Small intestine (tissue), 7 donors: ENCODE measurements at regions not wholly inside any gene's neighbourhood (a gene's known extent, or its start where the extent isn't known, plus 50 kb on each side); places are given as distances from the start of the nearest gene placed in this dataset.
A peak's percentile ranks its signal among the peaks of the same experiment; 100 is the strongest.
"Not testable (repeated sequence)": the region's sequence is repeated elsewhere in the genome, so short reads cannot be mapped to it uniquely, and the experiment has no call there.

Experiments
- DNase-seq, 2 donors: peaks; one replicate each; pipeline versions ENCODE4 v3.0.0 to v3.0.0-alpha.2; 2013
- FAIRE-seq: peaks from 2 replicates; lab custom pipeline; 2012; peaks lifted over from hg19 to GRCh38; lab: Jason Lieb, UNC
- H3K27ac ChIP-seq, 3 donors: one replicate each; pipeline ENCODE4 v1.5.1; 2013; ENCODE audit warnings: low read length in 2 of 3, mild to moderate bottlenecking in 2 of 3, control low read depth in 1 of 3, inconsistent platforms in 1 of 3, low read depth in 1 of 3, moderate library complexity in 1 of 3
- H3K27me3 ChIP-seq, 3 donors: one replicate each; pipeline ENCODE4 v1.6.1; 2013; ENCODE audit warnings: low read length in 3 of 3, inconsistent platforms in 1 of 3; ENCODE audit not compliant: control insufficient read depth in 3 of 3, insufficient read depth in 3 of 3
- H3K36me3 ChIP-seq, 3 donors: one replicate each; pipeline ENCODE4 v1.6.1; 2013; ENCODE audit warnings: low read length in 3 of 3, inconsistent platforms in 1 of 3, low read depth in 1 of 3, mild to moderate bottlenecking in 1 of 3, moderate library complexity in 1 of 3; ENCODE audit not compliant: control insufficient read depth in 3 of 3, insufficient read depth in 2 of 3
- H3K4me1 ChIP-seq, 3 donors: one replicate each; pipeline ENCODE4 v1.6.1; 2013; ENCODE audit warnings: low read length in 2 of 3, inconsistent platforms in 1 of 3, low read depth in 1 of 3, mild to moderate bottlenecking in 1 of 3, moderate library complexity in 1 of 3; ENCODE audit not compliant: control insufficient read depth in 3 of 3, insufficient read depth in 2 of 3
- H3K4me3 ChIP-seq, 3 donors: one replicate each; pipeline ENCODE4 v1.5.1; 2013; ENCODE audit warnings: low read length in 3 of 3, control low read depth in 1 of 3, inconsistent platforms in 1 of 3, low read depth in 1 of 3, mild to moderate bottlenecking in 1 of 3, moderate library complexity in 1 of 3
- H3K9me3 ChIP-seq, 2 donors: one replicate each; pipeline ENCODE4 v1.6.1; 2013; ENCODE audit warnings: low read depth in 1 of 2, low read length in 1 of 2; ENCODE audit not compliant: control insufficient read depth in 2 of 2, insufficient read depth in 1 of 2
- WGBS, 3 donors: extraction: QIAGEN DNeasy Blood & Tissue Kit; methylation state at CpG; one replicate each; pipeline ENCODE4 v1.1.7; 2013; 5-methylcytosine and 5-hydroxymethylcytosine counted together
- donor health status: healthy with polysubstance abuse.
- donor health status: control.
- donor health status: control.
- donor health status: Bipolar disorder and iron deficiency.
- donor health status: healthy.

DNA sequence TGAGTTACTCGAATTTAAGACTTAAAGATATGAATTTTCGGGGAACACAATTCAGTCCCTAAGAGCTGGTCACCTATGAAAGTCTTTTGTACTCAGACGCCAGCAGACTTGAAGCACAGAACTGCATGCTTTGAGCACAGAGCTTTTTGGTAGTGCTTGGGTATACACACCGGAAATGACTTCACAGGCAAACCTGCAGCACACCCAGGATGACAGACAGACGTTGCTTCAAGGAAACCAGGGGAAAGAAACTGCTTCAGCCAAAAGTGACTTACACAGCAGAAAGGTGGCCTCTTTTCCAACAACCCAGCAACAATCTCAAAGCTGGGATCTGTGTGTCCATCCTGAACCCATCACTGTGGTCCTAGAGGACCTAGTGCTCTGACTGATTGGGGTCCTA, 975.1 kb downstream of the AACS start:
- Histone ChIP-seq H3K36me3 (no peaks in the 10 kb centered on the region), H3K9me3 (peaks cover 0 to 22% of the 10 kb centered on the region in 2 donors), H3K27ac (no peak overlapping the region), H3K4me1 (peaks cover 0 to 16% (median 0%) of the 10 kb centered on the region in 3 donors), H3K4me3 (no peak overlapping the region), H3K27me3 (no peaks in the 10 kb centered on the region)
- FAIRE-seq, result no peak
- DNase-seq, result no peak
- WGBS, 3 donors, result 69 to 82% (median 74%) methylated on average over 5 of the region's 5 CpGs

- Histone ChIP-seq H3K4me3 (no peak overlapping the region), H3K27me3 (no peaks in the 10 kb centered on the region), H3K36me3 (no peaks in the 10 kb centered on the region), H3K9me3 (peaks cover 0 to 8% of the 10 kb centered on the region in 2 donors), H3K27ac (no peak overlapping the region), H3K4me1 (peaks cover 0 to under 1% (median 0%) of the 10 kb centered on the region in 3 donors)
- WGBS, 3 donors, result 70 to 76% (median 75%) methylated on average over 5 of the region's 5 CpGs
- DNase-seq (no peak), FAIRE-seq (no peak)
Measured at GRCh38 chr12:126042286-126042685, 977.1 kb downstream of the AACS start.

DNA sequence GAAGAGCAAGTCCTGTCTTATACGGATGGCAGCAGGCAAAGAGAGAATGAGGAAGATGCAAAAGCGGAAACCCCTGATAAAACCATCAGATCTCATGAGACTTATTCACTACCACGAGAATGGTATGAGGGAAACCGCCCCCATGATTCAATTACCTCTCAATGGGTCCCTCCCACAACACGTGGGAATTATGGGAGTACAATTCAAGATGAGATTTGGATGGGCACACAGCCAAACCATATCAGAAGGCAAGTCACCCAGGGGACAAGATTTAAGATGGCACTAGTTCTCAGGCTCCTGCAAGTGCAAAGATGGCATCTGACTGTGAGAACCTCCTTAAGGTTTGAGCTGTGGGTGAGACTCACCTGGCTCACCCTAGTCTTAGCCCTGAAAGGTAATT, 984.3 kb downstream of the AACS start:
- not testable (repeated sequence) for H3K27me3 ChIP-seq, H3K4me1 ChIP-seq, H3K9me3 ChIP-seq, H3K36me3 ChIP-seq, H3K4me3 ChIP-seq, FAIRE-seq, DNase-seq
- peak overlapping the region in 1 of 3 donors; percentile 58 for H3K27ac ChIP-seq
- 29 to 43% (median 41%) methylated on average over 5 of the region's 5 CpGs for WGBS, 3 donors

GRCh38 chr12:126051611-126052107, 986.4 kb downstream of the AACS start:
- H3K4me3 ChIP-seq, result no peak overlapping the region
- peak in 1 of 2 donors; percentile 5 for DNase-seq
- WGBS, 3 donors, result 41 to 51% (median 43%) methylated on average over 6 of the region's 6 CpGs
- peak overlapping the region in 1 of 3 donors; percentile 47 for H3K27ac ChIP-seq
- FAIRE-seq, result no peak
- H3K36me3 ChIP-seq, result no peaks in the 10 kb centered on the region
- H3K9me3 ChIP-seq, result no peaks in the 10 kb centered on the region
- no peaks in the 10 kb centered on the region for H3K27me3 ChIP-seq
- peaks cover 0 to 3% (median 0%) of the 10 kb centered on the region in 3 donors for H3K4me1 ChIP-seq

GRCh38 chr12:126055521-126055920, 990.3 kb downstream of the AACS start:
- FAIRE-seq (no peak), DNase-seq (no peak)
- no peaks in the 10 kb centered on the region for H3K4me1 ChIP-seq
- H3K4me3 ChIP-seq, result no peak overlapping the region
- 75 to 83% (median 79%) methylated on average over 4 of the region's 4 CpGs for WGBS, 3 donors
- no peaks in the 10 kb centered on the region for H3K36me3 ChIP-seq
- no peaks in the 10 kb centered on the region for H3K27me3 ChIP-seq
- no peak overlapping the region for H3K27ac ChIP-seq
- H3K9me3 ChIP-seq, result no peaks in the 10 kb centered on the region

- Histone ChIP-seq H3K4me1 (no peaks in the 10 kb centered on the region), H3K9me3 (peaks cover 0 to 2% of the 10 kb centered on the region in 2 donors), H3K4me3 (no peak overlapping the region), H3K27ac (no peak overlapping the region), H3K36me3 (no peaks in the 10 kb centered on the region), H3K27me3 (no peaks in the 10 kb centered on the region)
- 60 to 70% (median 70%) methylated on average over 6 of the region's 6 CpGs for WGBS, 3 donors
- DNase-seq (no peak), FAIRE-seq (no peak)
Measured at GRCh38 chr12:126061777-126062176, 996.5 kb downstream of the AACS start.

DNA sequence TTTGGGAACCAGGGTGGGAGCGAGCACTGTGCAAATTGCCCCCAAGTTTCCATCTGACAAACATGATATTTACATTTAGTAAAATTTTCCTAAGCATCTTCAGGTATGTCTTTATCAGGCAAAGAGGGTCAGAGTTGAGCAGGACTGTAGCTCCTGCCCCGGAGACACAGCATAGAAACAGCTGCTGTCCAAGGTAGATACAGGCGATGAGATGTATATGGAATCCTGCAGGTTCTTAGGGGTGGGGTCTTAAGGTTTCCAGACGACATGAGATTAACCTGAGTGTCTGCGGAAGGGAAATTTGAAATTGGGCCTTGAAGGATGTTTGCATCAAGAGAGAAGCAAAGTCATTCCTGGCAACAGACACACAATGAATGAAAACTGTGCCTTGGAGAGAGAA, 998.8 kb downstream of the AACS start:
- H3K27me3 ChIP-seq, result no peaks in the 10 kb centered on the region
- WGBS, 3 donors, result 69 to 80% (median 74%) methylated on average over 5 of the region's 5 CpGs
- no peaks in the 10 kb centered on the region for H3K36me3 ChIP-seq
- H3K4me3 ChIP-seq, result no peak overlapping the region
- H3K27ac ChIP-seq, result no peak overlapping the region
- DNase-seq (no peak), FAIRE-seq (no peak)
- peaks cover 0 to 2% of the 10 kb centered on the region in 2 donors for H3K9me3 ChIP-seq
- no peaks in the 10 kb centered on the region for H3K4me1 ChIP-seq

DNA sequence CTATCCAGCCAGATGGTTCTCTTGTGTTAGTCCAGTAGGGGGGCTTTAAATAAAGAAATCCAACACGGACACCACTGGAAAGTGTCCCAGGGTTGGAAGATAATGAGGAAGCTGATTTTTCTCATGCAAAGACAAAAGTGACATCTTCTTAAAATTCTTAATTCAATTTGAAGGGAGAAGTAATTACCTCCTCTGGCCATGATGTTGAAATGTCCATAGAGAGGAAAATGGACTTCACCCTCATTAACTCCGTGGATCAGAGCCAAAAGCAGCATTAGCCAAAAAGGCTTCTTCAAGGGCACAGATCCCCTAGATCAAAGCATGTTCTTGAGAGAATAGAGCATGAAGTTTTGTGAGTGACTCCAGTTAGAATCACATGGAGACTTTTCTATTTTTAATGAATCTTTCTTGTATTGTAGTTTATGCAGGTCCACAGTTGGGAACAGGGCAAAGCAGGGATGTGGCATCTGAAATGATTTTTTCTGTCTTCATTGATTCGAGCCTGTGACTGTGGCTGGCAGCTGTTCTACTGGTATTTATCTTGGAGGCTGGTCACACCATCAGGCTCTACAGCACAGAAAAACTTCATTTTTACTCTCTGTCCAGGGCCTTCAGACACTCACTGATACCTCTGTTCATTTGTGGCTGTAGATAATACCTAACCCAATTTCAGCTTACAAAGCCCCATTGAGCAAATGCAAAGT, 1002.5 kb downstream of the AACS start:
- WGBS, 3 donors, result 30 to 47% (median 46%) methylated on average over 3 of the region's 3 CpGs
- Histone ChIP-seq H3K4me1 (no peaks in the 10 kb centered on the region), H3K4me3 (no peak overlapping the region), H3K27me3 (no peaks in the 10 kb centered on the region), H3K36me3 (no peaks in the 10 kb centered on the region), H3K9me3 (peaks cover 0 to 30% of the 10 kb centered on the region in 2 donors), H3K27ac (no peak overlapping the region)
- no peak for FAIRE-seq
- no peak for DNase-seq
